Right atrium auricular region (tissue), 2 donors: ENCODE measurements at regions not wholly inside any gene's neighbourhood (a gene's known extent, or its start where the extent isn't known, plus 50 kb on each side); places are given as distances from the start of the nearest gene placed in this dataset.

Source experiments
- DNase-seq: peaks from one replicate; pipeline ENCODE4 v3.0.0-alpha.2; 2019; ENCODE audit warnings: low spot score
- H3K27ac ChIP-seq, 2 donors: fragments of 200-600 bp; sonication (generic); 1 replicate in 1 of 2; 2 replicates in 1 of 2; pipeline ENCODE4 v1.5.1; 2016 to 2019
- H3K27me3 ChIP-seq, 2 donors: fragments of 200-600 bp; sonication (generic); one replicate each; pipeline versions ENCODE4 v1.5.1 to v1.6.0; 2017 to 2019
- H3K36me3 ChIP-seq: fragments of 200-600 bp; sonication (generic); one replicate; pipeline ENCODE4 v1.5.1; 2016
- H3K4me1 ChIP-seq, 2 donors: fragments of 200-600 bp; sonication (generic); one replicate each; pipeline versions ENCODE4 v1.5.1 to v1.6.0; 2017 to 2019
- H3K4me3 ChIP-seq, 2 donors: fragments of 200-600 bp; sonication (generic); 1 replicate in 1 of 2; 2 replicates in 1 of 2; pipeline ENCODE4 v1.5.1; 2017 to 2019; ENCODE audit warnings: mild to moderate bottlenecking in 1 of 2, moderate library complexity in 1 of 2
- H3K9me3 ChIP-seq, 2 donors: fragments of 200-600 bp; sonication (generic); one replicate each; pipeline ENCODE4 v1.5.1; 2019
- CTCF ChIP-seq, 2 donors: fragments of 200-600 bp; sonication (generic); IDR thresholded peaks; one replicate each; pipeline ENCODE4 v1.5.1; 2019; ENCODE audit warnings: antibody characterized with exemption in 2 of 2

GRCh38 chr2:103151046-103151445 lies 389.2 kb downstream of the TMEM182 start:
- H3K4me3 ChIP-seq, result no peak overlapping the region
- H3K27me3 ChIP-seq, result no peaks in the 10 kb centered on the region
- no peak for DNase-seq
- H3K4me1 ChIP-seq, result no peaks in the 10 kb centered on the region
- no peaks in the 10 kb centered on the region for H3K36me3 ChIP-seq
- no peak overlapping the region for H3K27ac ChIP-seq
- no peak for TF ChIP-seq CTCF (IDR thresholded peaks at IDR 0.05)
- H3K9me3 ChIP-seq, result no peaks in the 10 kb centered on the region

- Histone ChIP-seq H3K4me1 (no peaks in the 10 kb centered on the region), H3K27ac (no peak overlapping the region), H3K27me3 (no peaks in the 10 kb centered on the region), H3K36me3 (no peaks in the 10 kb centered on the region), H3K9me3 (no peaks in the 10 kb centered on the region), H3K4me3 (no peak overlapping the region)
- DNase-seq, result no peak
- TF ChIP-seq CTCF (IDR thresholded peaks at IDR 0.05), result no peak
These were observed 390.7 kb downstream of the TMEM182 start for GRCh38 chr2:103152556-103152955.

- no peak for DNase-seq
- Histone ChIP-seq H3K36me3 (no peaks in the 10 kb centered on the region), H3K27me3 (no peaks in the 10 kb centered on the region), H3K4me3 (no peak overlapping the region), H3K27ac (no peak overlapping the region), H3K9me3 (no peaks in the 10 kb centered on the region), H3K4me1 (no peaks in the 10 kb centered on the region)
- no peak for TF ChIP-seq CTCF (IDR thresholded peaks at IDR 0.05)
These were observed 391.9 kb downstream of the TMEM182 start for GRCh38 chr2:103153580-103154284.

- Histone ChIP-seq H3K9me3 (no peaks in the 10 kb centered on the region), H3K27ac (no peak overlapping the region), H3K36me3 (no peaks in the 10 kb centered on the region), H3K4me3 (no peak overlapping the region), H3K4me1 (no peaks in the 10 kb centered on the region), H3K27me3 (no peaks in the 10 kb centered on the region)
- DNase-seq, result no peak
- TF ChIP-seq CTCF (IDR thresholded peaks at IDR 0.05), result no peak
These were observed 393.5 kb downstream of the TMEM182 start for GRCh38 chr2:103155308-103155707.

GRCh38 chr2:103159018-103159417 lies 397.2 kb downstream of the TMEM182 start:
- no peaks in the 10 kb centered on the region for H3K9me3 ChIP-seq
- no peaks in the 10 kb centered on the region for H3K4me1 ChIP-seq
- no peaks in the 10 kb centered on the region for H3K27me3 ChIP-seq
- no peak overlapping the region for H3K4me3 ChIP-seq
- H3K27ac ChIP-seq, result no peak overlapping the region
- no peaks in the 10 kb centered on the region for H3K36me3 ChIP-seq
- DNase-seq, result no peak
- TF ChIP-seq CTCF (IDR thresholded peaks at IDR 0.05), result no peak
